Fibroblast of lung (primary cell): ENCODE measurements at regions not wholly inside any gene's neighbourhood (a gene's known extent, or its start where the extent isn't known, plus 50 kb on each side); places are given as distances from the start of the nearest gene placed in this dataset.

Experiments
- DNase-seq, 2 donors: peaks; one replicate each; pipeline versions ENCODE4 v3.0.0 to v3.0.0-alpha.2; 2010; ENCODE audit warnings: low read depth in 2 of 2
- H2AFZ ChIP-seq: 2 replicates; pipeline ENCODE4 v1.5.1; 2012; ENCODE audit warnings: low read length, control low read depth, inconsistent platforms
- H3K27ac ChIP-seq: 2 replicates; pipeline ENCODE4 v1.5.1; 2011; ENCODE audit warnings: low read length, control low read depth; ENCODE audit not compliant: insufficient read depth
- H3K27me3 ChIP-seq: 2 replicates; pipeline ENCODE4 v1.5.1; 2011; ENCODE audit warnings: mild to moderate bottlenecking, low read length; ENCODE audit not compliant: control insufficient read depth, insufficient read depth
- H3K36me3 ChIP-seq: 2 replicates; pipeline ENCODE4 v1.5.1; 2011; ENCODE audit warnings: low read length; ENCODE audit not compliant: control insufficient read depth, insufficient read depth
- H3K4me1 ChIP-seq: 2 replicates; pipeline ENCODE4 v1.5.1; 2011; ENCODE audit warnings: low read length; ENCODE audit not compliant: control insufficient read depth, insufficient read depth; ENCODE audit errors: extremely low read depth
- H3K4me2 ChIP-seq: 2 replicates; pipeline ENCODE4 v1.5.1; 2011; ENCODE audit warnings: low read length, control low read depth; ENCODE audit not compliant: insufficient read depth; ENCODE audit errors: extremely low read depth
- H3K4me3 ChIP-seq, 4 experiments: fragments of 200-600 bp in 1 of 4; sonication (generic) in 1 of 4; replicated peaks in 1 of 4; 2 replicates each; pipeline ENCODE4 v1.5.1; 2011 to 2016; ENCODE audit warnings: low read length in 4 of 4, low read depth in 3 of 4, mild to moderate bottlenecking in 3 of 4, control low read depth in 2 of 4, inconsistent platforms in 1 of 4, mixed read lengths in 1 of 4; ENCODE audit not compliant: insufficient read depth in 1 of 4; ENCODE audit errors: control extremely low read depth in 1 of 4
- H3K79me2 ChIP-seq: 2 replicates; pipeline ENCODE4 v1.5.1; 2012; ENCODE audit warnings: mild to moderate bottlenecking, low read length, inconsistent platforms; ENCODE audit not compliant: control insufficient read depth, insufficient read depth
- H3K9ac ChIP-seq: 2 replicates; pipeline ENCODE4 v1.5.1; 2011; ENCODE audit warnings: mild to moderate bottlenecking, low read length, control low read depth; ENCODE audit not compliant: insufficient read depth
- H3K9me3 ChIP-seq: 2 replicates; pipeline ENCODE4 v1.5.1; 2012; ENCODE audit warnings: low read depth, low read length; ENCODE audit not compliant: control insufficient read depth, insufficient read depth
- H4K20me1 ChIP-seq: 2 replicates; pipeline ENCODE4 v1.5.1; 2011; ENCODE audit warnings: low read length; ENCODE audit not compliant: control insufficient read depth, insufficient read depth; ENCODE audit errors: extremely low read depth
- CTCF ChIP-seq, 2 donors: IDR thresholded peaks in 1 of 2; conservative IDR thresholded peaks in 1 of 2; 1 replicate in 1 of 2; 2 replicates in 1 of 2; pipeline ENCODE4 v1.5.1; 2011 to 2012; ENCODE audit warnings: low read length in 2 of 2, control low read depth in 1 of 2, inconsistent platforms in 1 of 2, low read depth in 1 of 2, mild to moderate bottlenecking in 1 of 2
- EZH2 ChIP-seq: IDR thresholded peaks from 2 replicates; pipeline ENCODE4 v1.5.1; 2012; ENCODE audit warnings: low read length, control low read depth, mild to moderate bottlenecking; ENCODE audit errors: missing control alignments

- no peak for TF ChIP-seq CTCF (conservative IDR thresholded peaks at IDR 0.05 in 1 of 2, IDR thresholded peaks at IDR 0.05 in 1 of 2; ENCODE audit: low read depth in 1 of 2, low read length in 2 of 2)
- TF ChIP-seq EZH2, result no peak
- DNase-seq, result no peak
- no peak overlapping the region for H3K9ac ChIP-seq
- H3K4me3 ChIP-seq, result no peak overlapping the region
- no peaks in the 10 kb centered on the region for H4K20me1 ChIP-seq
- H2AFZ ChIP-seq, result no peak overlapping the region
- no peak overlapping the region for H3K4me2 ChIP-seq
- no peaks in the 10 kb centered on the region for H3K79me2 ChIP-seq
- H3K9me3 ChIP-seq, result no peaks in the 10 kb centered on the region
- no peaks in the 10 kb centered on the region for H3K4me1 ChIP-seq
- H3K36me3 ChIP-seq, result no peaks in the 10 kb centered on the region
- H3K27ac ChIP-seq, result no peak overlapping the region
- no peaks in the 10 kb centered on the region for H3K27me3 ChIP-seq
Measured at GRCh38 chr5:173835661-173836060, 52.5 kb upstream of the CPEB4 start.

- Histone ChIP-seq H3K9ac (no peak overlapping the region), H3K27me3 (no peaks in the 10 kb centered on the region), H3K36me3 (no peaks in the 10 kb centered on the region), H3K4me2 (no peak overlapping the region), H4K20me1 (no peaks in the 10 kb centered on the region), H3K27ac (no peak overlapping the region), H3K4me3 (no peak overlapping the region), H3K9me3 (no peaks in the 10 kb centered on the region), H3K4me1 (no peaks in the 10 kb centered on the region), H2AFZ (no peak overlapping the region), H3K79me2 (no peaks in the 10 kb centered on the region)
- DNase-seq, result no peak
- TF ChIP-seq CTCF (conservative IDR thresholded peaks at IDR 0.05 in 1 of 2, IDR thresholded peaks at IDR 0.05 in 1 of 2; ENCODE audit: low read depth in 1 of 2, low read length in 2 of 2) (no peak), EZH2 (no peak)
Measured at GRCh38 chr5:173837654-173838053, 50.5 kb upstream of the CPEB4 start.
